ENCODE measurements at regions not wholly inside any gene's neighbourhood (a gene's known extent, or its start where the extent isn't known, plus 50 kb on each side); places are given as distances from the start of the nearest gene placed in this dataset.

- H3K4me1 Mint-ChIP-seq (ENCODE audit: unreplicated experiment) = no peaks in the 10 kb centered on the region
- H3K27me3 Mint-ChIP-seq (ENCODE audit: unreplicated experiment) = peaks cover 7% of the 10 kb centered on the region
- TF ChIP-seq CTCF (IDR thresholded peaks at IDR 0.05) = no peak
- no peak overlapping the region for H3K27ac Mint-ChIP-seq (ENCODE audit: unreplicated experiment)
- no peak for DNase-seq (ENCODE audit: extremely low spot score, unreplicated experiment)
- no peaks in the 10 kb centered on the region for H3K9me3 Mint-ChIP-seq (ENCODE audit: unreplicated experiment)
- H3K4me3 Mint-ChIP-seq (ENCODE audit: unreplicated experiment) = no peak overlapping the region
- H3K36me3 Mint-ChIP-seq (ENCODE audit: unreplicated experiment) = no peaks in the 10 kb centered on the region
Measured at GRCh38 chr21:31475223-31475622, 131.2 kb upstream of the TIAM1 start.

GRCh38 chr21:31473685-31474345 is 129.8 kb upstream of the TIAM1 start:
- H3K27me3 Mint-ChIP-seq (ENCODE audit: unreplicated experiment) = no peaks in the 10 kb centered on the region
- no peak overlapping the region for H3K27ac Mint-ChIP-seq (ENCODE audit: unreplicated experiment)

DNA sequence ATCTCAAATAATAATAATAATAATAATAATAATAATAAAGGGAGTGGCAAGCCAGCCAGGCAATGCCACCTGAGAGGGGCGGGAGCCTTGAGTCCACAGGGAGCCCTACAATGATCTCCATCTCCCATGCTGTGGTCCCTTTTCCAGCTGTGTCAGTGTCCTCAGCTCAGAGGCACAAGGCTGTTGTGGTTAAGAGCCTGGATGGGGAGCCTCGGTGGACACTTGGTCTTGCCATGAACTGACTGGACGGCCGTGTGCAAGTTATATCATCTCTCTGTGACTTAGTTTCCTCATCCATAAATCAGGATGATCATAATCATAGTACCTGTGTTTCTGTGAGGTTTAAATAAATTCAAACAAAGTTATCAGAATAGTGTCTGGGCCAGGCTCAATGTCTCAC is 127.8 kb upstream of the TIAM1 start:
- H3K4me3 Mint-ChIP-seq (ENCODE audit: unreplicated experiment) = no peak overlapping the region
- no peak for TF ChIP-seq CTCF (IDR thresholded peaks at IDR 0.05)
- no peak overlapping the region for H3K27ac Mint-ChIP-seq (ENCODE audit: unreplicated experiment)

More at GRCh38 chr21:31473685-31474345, 129.8 kb upstream of the TIAM1 start:
- H3K4me1 Mint-ChIP-seq (ENCODE audit: unreplicated experiment) = no peaks in the 10 kb centered on the region
- H3K36me3 Mint-ChIP-seq (ENCODE audit: unreplicated experiment) = no peaks in the 10 kb centered on the region
- no peak for DNase-seq (ENCODE audit: extremely low spot score, unreplicated experiment)
- no peaks in the 10 kb centered on the region for H3K9me3 Mint-ChIP-seq (ENCODE audit: unreplicated experiment)
- TF ChIP-seq CTCF (IDR thresholded peaks at IDR 0.05) = no peak
- H3K4me3 Mint-ChIP-seq (ENCODE audit: unreplicated experiment) = no peak overlapping the region

DNA sequence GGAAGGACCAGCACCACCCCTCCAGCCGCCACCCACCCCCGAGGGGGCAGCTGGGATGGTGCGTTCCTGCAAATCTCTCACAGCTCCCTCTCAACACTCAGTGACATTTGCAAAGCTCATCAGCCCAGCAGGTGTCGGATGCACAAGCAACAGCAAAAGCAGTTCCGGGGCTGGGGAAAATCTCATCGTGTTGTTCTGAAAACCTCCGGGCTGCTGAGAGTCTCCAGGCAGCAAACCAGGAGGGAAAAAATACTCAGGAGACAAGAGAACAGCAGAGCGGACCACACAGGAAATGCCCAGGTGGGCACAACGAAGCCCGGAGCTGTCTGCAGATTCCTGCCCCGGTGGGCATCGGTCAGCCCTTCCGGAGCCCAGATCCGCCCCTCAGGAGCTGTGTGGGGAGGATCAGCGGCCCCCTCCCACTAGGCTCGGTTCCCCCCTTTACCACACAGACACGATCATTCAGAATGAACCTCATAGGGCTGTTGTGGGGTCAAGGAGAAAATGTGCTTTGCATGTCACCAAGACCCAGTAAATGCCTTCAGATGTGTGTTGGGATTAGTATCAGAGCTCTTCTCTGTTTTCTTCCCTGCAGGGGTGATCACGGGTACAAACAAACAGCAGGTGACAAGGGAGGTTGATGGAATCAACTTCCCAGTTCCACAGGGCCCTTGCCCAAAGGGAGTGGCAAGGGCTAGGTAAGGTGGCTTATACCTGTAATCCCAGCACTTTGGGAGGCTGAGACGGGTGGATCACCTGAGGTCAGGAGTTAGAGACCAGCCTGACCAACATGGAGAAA is 127.0 kb upstream of the TIAM1 start:
- no peaks in the 10 kb centered on the region for H3K4me1 Mint-ChIP-seq (ENCODE audit: unreplicated experiment)
- H3K27me3 Mint-ChIP-seq (ENCODE audit: unreplicated experiment) = no peaks in the 10 kb centered on the region
- no peak for DNase-seq (ENCODE audit: extremely low spot score, unreplicated experiment)
- TF ChIP-seq CTCF (IDR thresholded peaks at IDR 0.05) = no peak
- H3K36me3 Mint-ChIP-seq (ENCODE audit: unreplicated experiment) = no peaks in the 10 kb centered on the region
- H3K4me3 Mint-ChIP-seq (ENCODE audit: unreplicated experiment) = no peak overlapping the region
- no peak overlapping the region for H3K27ac Mint-ChIP-seq (ENCODE audit: unreplicated experiment)
- no peaks in the 10 kb centered on the region for H3K9me3 Mint-ChIP-seq (ENCODE audit: unreplicated experiment)

More for the DNA sequence above, 127.8 kb upstream of the TIAM1 start:
- Mint-ChIP-seq H3K27me3 (ENCODE audit: unreplicated experiment) (no peaks in the 10 kb centered on the region), H3K4me1 (ENCODE audit: unreplicated experiment) (no peaks in the 10 kb centered on the region), H3K36me3 (ENCODE audit: unreplicated experiment) (no peaks in the 10 kb centered on the region), H3K9me3 (ENCODE audit: unreplicated experiment) (no peaks in the 10 kb centered on the region)
- no peak for DNase-seq (ENCODE audit: extremely low spot score, unreplicated experiment)

DNA sequence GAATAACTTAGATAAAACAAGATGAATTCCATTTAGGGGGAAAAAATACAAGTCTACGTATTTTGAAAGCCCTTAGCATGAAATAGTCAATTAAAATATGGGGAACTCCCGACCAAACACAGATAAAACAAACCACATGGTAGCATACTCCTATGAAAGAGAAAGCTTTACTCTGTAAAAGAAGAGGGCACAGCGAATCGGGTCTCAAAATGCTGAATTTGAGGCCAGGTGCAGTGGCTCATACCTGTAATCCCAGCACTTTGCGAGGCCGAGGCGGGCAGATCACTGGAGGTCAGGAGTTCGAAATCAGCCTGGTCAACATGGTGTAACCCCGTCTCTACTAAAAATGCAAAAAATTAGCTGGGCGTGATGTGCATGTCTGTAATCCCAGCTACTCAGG is 116.9 kb upstream of the TIAM1 start:
- Mint-ChIP-seq H3K36me3 (ENCODE audit: unreplicated experiment) (no peaks in the 10 kb centered on the region), H3K27ac (ENCODE audit: unreplicated experiment) (no peak overlapping the region)
- DNase-seq (ENCODE audit: extremely low spot score, unreplicated experiment) = no peak

More for the DNA sequence above, 116.9 kb upstream of the TIAM1 start:
- no peak overlapping the region for H3K4me3 Mint-ChIP-seq (ENCODE audit: unreplicated experiment)
- TF ChIP-seq CTCF (IDR thresholded peaks at IDR 0.05) = no peak
- H3K4me1 Mint-ChIP-seq (ENCODE audit: unreplicated experiment) = no peaks in the 10 kb centered on the region
- no peaks in the 10 kb centered on the region for H3K9me3 Mint-ChIP-seq (ENCODE audit: unreplicated experiment)
- H3K27me3 Mint-ChIP-seq (ENCODE audit: unreplicated experiment) = no peaks in the 10 kb centered on the region

Measured in osteocyte (in vitro differentiated cells).